Endothelial cell of umbilical vein (primary cell): ENCODE measurements at regions not wholly inside any gene's neighbourhood (a gene's known extent, or its start where the extent isn't known, plus 50 kb on each side); places are given as distances from the start of the nearest gene placed in this dataset.

ENCODE experiments used
- BruUV-seq: library from RNA; stranded (reverse); fragments of 400-500 nt; replicated peaks from 2 replicates; lab custom pipeline; 2021; lab: Mats Ljungman, UMichigan
- CTCF ChIA-PET: fragments of 300-600, 350-600 bp; sonication (Branson Sonifier 250); formaldehyde crosslinking; loops from one replicate; lab custom pipeline; 2021; ENCODE audit warnings: antibody characterized with exemption, inconsistent platforms; lab: Charles Lee
- POLR2A ChIA-PET: fragments of 300-600, 350-600 bp; sonication (Branson Sonifier 250); formaldehyde crosslinking; loops from one replicate; lab custom pipeline; 2021; ENCODE audit warnings: antibody characterized with exemption, inconsistent platforms; lab: Charles Lee
- DNase-seq: peaks from one replicate; pipeline ENCODE4 v3.0.0-alpha.2; 2011; ENCODE audit warnings: low read depth, low spot score
- FAIRE-seq: peaks from 2 replicates; lab custom pipeline; 2011; peaks lifted over from hg19 to GRCh38; lab: Jason Lieb, UNC
- H2AFZ ChIP-seq: 2 replicates; pipeline ENCODE4 v1.6.0; 2012; ENCODE audit warnings: low read depth, low read length, control low read depth, inconsistent platforms
- H3K27ac ChIP-seq: 2 replicates; pipeline ENCODE4 v1.5.1; 2011; ENCODE audit warnings: low read depth, mild to moderate bottlenecking, control low read depth, low read length, moderate library complexity; ENCODE audit not compliant: insufficient read depth
- H3K27me3 ChIP-seq, 2 experiments: 2 replicates each; pipeline versions ENCODE4 v1.6.0 to v1.6.1; 2011; ENCODE audit warnings: low read length in 2 of 2, mixed read lengths in 1 of 2; ENCODE audit not compliant: control insufficient read depth in 2 of 2, insufficient read depth in 2 of 2
- H3K36me3 ChIP-seq, 2 experiments: 2 replicates in 1 of 2; 3 replicates in 1 of 2; pipeline ENCODE4 v1.5.1; 2011; ENCODE audit warnings: low read length in 2 of 2, mild to moderate bottlenecking in 1 of 2, moderate library complexity in 1 of 2; ENCODE audit not compliant: control insufficient read depth in 2 of 2, insufficient read depth in 2 of 2; ENCODE audit errors: extremely low read depth in 1 of 2
- H3K4me1 ChIP-seq: 3 replicates; pipeline ENCODE4 v1.5.1; 2011; ENCODE audit warnings: mild to moderate bottlenecking, low read length; ENCODE audit not compliant: control insufficient read depth, insufficient read depth; ENCODE audit errors: extremely low read depth
- H3K4me2 ChIP-seq: 2 replicates; pipeline ENCODE4 v1.6.1; 2011; ENCODE audit warnings: low read length, control low read depth, mixed read lengths; ENCODE audit not compliant: insufficient read depth
- H3K4me3 ChIP-seq, 3 experiments: fragments of 200-600 bp in 1 of 3; sonication (generic), shearing (Covaris generic) in 1 of 3; replicated peaks in 1 of 3; 2 replicates each; pipeline ENCODE4 v1.5.1; 2011 to 2016; ENCODE audit warnings: control low read depth in 3 of 3, low read length in 3 of 3, mild to moderate bottlenecking in 2 of 3, inconsistent platforms in 1 of 3, low read depth in 1 of 3, moderate library complexity in 1 of 3; ENCODE audit not compliant: insufficient read depth in 1 of 3
- H3K79me2 ChIP-seq: 2 replicates; pipeline ENCODE4 v1.6.0; 2012; ENCODE audit warnings: low read length, inconsistent platforms; ENCODE audit not compliant: control insufficient read depth, insufficient read depth
- H3K9ac ChIP-seq: replicated peaks from 2 replicates; pipeline ENCODE3; 2011; ENCODE audit warnings: low read length, control low read depth; ENCODE audit not compliant: insufficient read depth; ENCODE audit errors: extremely low read depth
- H3K9me1 ChIP-seq: replicated peaks from 3 replicates; pipeline ENCODE4 v1.6.0; 2011; ENCODE audit warnings: mild to moderate bottlenecking, low read length; ENCODE audit not compliant: control insufficient read depth, insufficient read depth; ENCODE audit errors: extremely low read depth
- H3K9me3 ChIP-seq: replicated peaks from 2 replicates; pipeline ENCODE4 v1.5.1; 2012; ENCODE audit warnings: low read length, inconsistent platforms; ENCODE audit not compliant: control insufficient read depth, insufficient read depth
- H4K20me1 ChIP-seq: replicated peaks from 2 replicates; pipeline ENCODE3; 2011; ENCODE audit warnings: mild to moderate bottlenecking, low read length; ENCODE audit not compliant: control insufficient read depth, insufficient read depth; ENCODE audit errors: extremely low read depth
- EZH2 ChIP-seq: IDR thresholded peaks from 2 replicates; pipeline ENCODE4 v1.6.1; 2012; ENCODE audit warnings: borderline replicate concordance, low read depth, mild to moderate bottlenecking, moderate library complexity, low read length, inconsistent platforms; ENCODE audit not compliant: severe bottlenecking
- FOS ChIP-seq: IDR thresholded peaks from 2 replicates; pipeline ENCODE4 v1.6.1; 2011; ENCODE audit warnings: mild to moderate bottlenecking, low read length, moderate library complexity, borderline replicate concordance; ENCODE audit not compliant: insufficient read depth
- GATA2 ChIP-seq: IDR thresholded peaks from 2 replicates; pipeline ENCODE4 v1.7.0; 2011; ENCODE audit warnings: low read depth, mild to moderate bottlenecking, moderate library complexity, mixed read lengths, low read length; ENCODE audit not compliant: insufficient read length, insufficient read depth
- JUN ChIP-seq: IDR thresholded peaks from 2 replicates; pipeline ENCODE4 v1.6.1; 2011; ENCODE audit warnings: borderline replicate concordance, low read depth; ENCODE audit not compliant: insufficient read length, insufficient read depth
- MYC ChIP-seq: IDR thresholded peaks from one replicate; pipeline ENCODE4 v1.6.1; 2011; ENCODE audit warnings: mild to moderate bottlenecking, low read depth, low read length
- POLR2A ChIP-seq: IDR thresholded peaks from 2 replicates; pipeline ENCODE4 v1.6.1; 2012; ENCODE audit warnings: low read depth, mild to moderate bottlenecking, control low read depth, low read length
- POLR2AphosphoS5 ChIP-seq: IDR thresholded peaks from 2 replicates; pipeline ENCODE4 v1.6.1; 2012; ENCODE audit warnings: low read depth, mild to moderate bottlenecking, control low read depth, low read length, moderate library complexity; ENCODE audit not compliant: insufficient read depth
- dilution Hi-C: fragments of 300-500 bp; cut with MboI; formaldehyde crosslinking; loops from one replicate; pipeline ENCODE4 v1.15.0; 2019; ENCODE audit warnings: low sequenced_read_pairs; ENCODE audit not compliant: extremely low pct_ligation_motif_present
- intact Hi-C: fragments of 100-400 bp; cut with micrococcal nuclease; formaldehyde crosslinking; loops from one replicate; pipeline ENCODE4 v1.10.0; 2022
- TF ChIP-seq, protein P1 (sequence below), 2 donors: IDR thresholded peaks; 1 replicate in 1 of 2; 2 replicates in 1 of 2; pipeline ENCODE4 v1.5.1; 2011; ENCODE audit warnings: low read length in 2 of 2, mild to moderate bottlenecking in 2 of 2, moderate library complexity in 2 of 2, control low read depth in 1 of 2, inconsistent platforms in 1 of 2, low read depth in 1 of 2; ENCODE audit not compliant: insufficient read depth in 1 of 2; ENCODE audit errors: extremely low read depth in 1 of 2
- TF ChIP-seq, protein P2 (sequence below): IDR thresholded peaks from 2 replicates; pipeline ENCODE4 v1.6.1; 2011; ENCODE audit not compliant: insufficient read depth, insufficient read length

DNA sequence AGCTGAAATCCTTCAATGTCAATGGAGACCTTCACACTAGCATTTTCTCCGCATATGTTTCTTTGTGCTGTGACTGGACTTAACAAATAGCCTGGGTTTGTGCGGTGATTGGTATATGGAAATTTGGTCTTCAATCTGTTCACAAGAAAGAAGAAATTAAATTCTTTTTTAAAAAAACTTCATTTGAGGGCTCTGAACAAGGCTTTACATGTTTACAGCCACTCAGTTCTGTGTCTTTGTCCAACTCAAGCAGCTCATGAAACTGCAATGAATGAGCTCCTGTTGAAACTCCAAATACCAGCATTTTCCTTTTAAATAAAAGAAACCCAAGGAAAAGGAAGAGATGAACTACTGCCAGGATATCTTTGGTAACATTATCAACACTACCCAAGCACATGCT is 57.3 kb downstream of the PIK3C2A start:
- no peak for FAIRE-seq
- DNase-seq = no peak
- H3K4me3 ChIP-seq = no peak overlapping the region
- intact Hi-C loops (no loop called here), dilution Hi-C loops (no loop called here)
- H3K27ac ChIP-seq = no peak overlapping the region
- no TSS peak for BruUV-seq
- H3K4me1 ChIP-seq = peaks cover 32% of the 10 kb centered on the region
- TF ChIP-seq, protein P1, sequence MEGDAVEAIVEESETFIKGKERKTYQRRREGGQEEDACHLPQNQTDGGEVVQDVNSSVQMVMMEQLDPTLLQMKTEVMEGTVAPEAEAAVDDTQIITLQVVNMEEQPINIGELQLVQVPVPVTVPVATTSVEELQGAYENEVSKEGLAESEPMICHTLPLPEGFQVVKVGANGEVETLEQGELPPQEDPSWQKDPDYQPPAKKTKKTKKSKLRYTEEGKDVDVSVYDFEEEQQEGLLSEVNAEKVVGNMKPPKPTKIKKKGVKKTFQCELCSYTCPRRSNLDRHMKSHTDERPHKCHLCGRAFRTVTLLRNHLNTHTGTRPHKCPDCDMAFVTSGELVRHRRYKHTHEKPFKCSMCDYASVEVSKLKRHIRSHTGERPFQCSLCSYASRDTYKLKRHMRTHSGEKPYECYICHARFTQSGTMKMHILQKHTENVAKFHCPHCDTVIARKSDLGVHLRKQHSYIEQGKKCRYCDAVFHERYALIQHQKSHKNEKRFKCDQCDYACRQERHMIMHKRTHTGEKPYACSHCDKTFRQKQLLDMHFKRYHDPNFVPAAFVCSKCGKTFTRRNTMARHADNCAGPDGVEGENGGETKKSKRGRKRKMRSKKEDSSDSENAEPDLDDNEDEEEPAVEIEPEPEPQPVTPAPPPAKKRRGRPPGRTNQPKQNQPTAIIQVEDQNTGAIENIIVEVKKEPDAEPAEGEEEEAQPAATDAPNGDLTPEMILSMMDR (IDR thresholded peaks at IDR 0.05; ENCODE audit: extremely low read depth in 1 of 2, insufficient read depth in 1 of 2, low read depth in 1 of 2, low read length in 2 of 2) = no peak
- TF ChIP-seq MYC = no peak
- TF ChIP-seq GATA2 = no peak
- no peak for TF ChIP-seq JUN
- no peak for TF ChIP-seq EZH2
- TF ChIP-seq, protein P2, sequence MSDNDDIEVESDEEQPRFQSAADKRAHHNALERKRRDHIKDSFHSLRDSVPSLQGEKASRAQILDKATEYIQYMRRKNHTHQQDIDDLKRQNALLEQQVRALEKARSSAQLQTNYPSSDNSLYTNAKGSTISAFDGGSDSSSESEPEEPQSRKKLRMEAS = no peak
- no peak for TF ChIP-seq POLR2A
- TF ChIP-seq FOS = no peak
- no peak for TF ChIP-seq POLR2AphosphoS5
- ChIA-PET CTCF (interaction anchor here (1.2 to 2.3 kb wide), 6 partner anchors 8 to 59 kb away, joined by 3 to 6 read pairs (median 4); partner anchors contain the start of gene PIK3C2A), POLR2A (interaction anchor here (0.5 kb wide), 1 partner anchor 27 kb away, joined by 4 read pairs; no protein-coding TSS in a partner anchor)
- no peak overlapping the region for H3K9ac ChIP-seq
- no peaks in the 10 kb centered on the region for H3K27me3 ChIP-seq
- H3K9me3 ChIP-seq = no peaks in the 10 kb centered on the region
- peaks cover 42% of the 10 kb centered on the region for H3K79me2 ChIP-seq
- H4K20me1 ChIP-seq = no peaks in the 10 kb centered on the region
- peaks cover 0 to 5% of the 10 kb centered on the region in 2 experiments for H3K36me3 ChIP-seq
- H2AFZ ChIP-seq = no peak overlapping the region
- H3K4me2 ChIP-seq = no peak overlapping the region
- H3K9me1 ChIP-seq = no peaks in the 10 kb centered on the region
